Ishikawa (cell line): ENCODE measurements at regions not wholly inside any gene's neighbourhood (a gene's known extent, or its start where the extent isn't known, plus 50 kb on each side); places are given as distances from the start of the nearest gene placed in this dataset.

Source experiments
- EP300 ChIP-seq: IDR thresholded peaks from 2 replicates; pipeline ENCODE4 v1.6.1; 2012; ENCODE audit warnings: borderline replicate concordance
- TF ChIP-seq, protein P1 (sequence below): IDR thresholded peaks from 2 replicates; pipeline ENCODE4 v1.6.1; 2012

GRCh38 chr4:131344761-131345160, 1804.3 kb upstream of the PCDH10 start:
- TF ChIP-seq, protein P1, sequence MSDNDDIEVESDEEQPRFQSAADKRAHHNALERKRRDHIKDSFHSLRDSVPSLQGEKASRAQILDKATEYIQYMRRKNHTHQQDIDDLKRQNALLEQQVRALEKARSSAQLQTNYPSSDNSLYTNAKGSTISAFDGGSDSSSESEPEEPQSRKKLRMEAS, result no peak
- no peak for TF ChIP-seq EP300
